Aorta (tissue), 5 donors: ENCODE measurements at regions not wholly inside any gene's neighbourhood (a gene's known extent, or its start where the extent isn't known, plus 50 kb on each side); places are given as distances from the start of the nearest gene placed in this dataset.

Source experiments
- ATAC-seq: fragments of 200-7000 bp; cut with Tn5 transposase; one replicate; pipeline ENCODE4 v1.9.1; 2022; ENCODE audit warnings: moderate library complexity; ENCODE audit not compliant: low FRiP score
- DNase-seq, 2 donors: peaks; one replicate each; pipeline ENCODE4 v3.0.0-alpha.2; 2020
- H3K27ac ChIP-seq, 2 donors: one replicate each; pipeline ENCODE4 v1.5.1; 2013; ENCODE audit warnings: low read length in 2 of 2, mild to moderate bottlenecking in 2 of 2, moderate library complexity in 2 of 2, control low read depth in 1 of 2, inconsistent platforms in 1 of 2, low read depth in 1 of 2
- H3K27me3 ChIP-seq, 2 donors: one replicate each; pipeline ENCODE4 v1.6.1; 2013; ENCODE audit warnings: control low read depth in 1 of 2, low read length in 1 of 2, mild to moderate bottlenecking in 1 of 2, moderate library complexity in 1 of 2; ENCODE audit not compliant: insufficient read depth in 2 of 2, control insufficient read depth in 1 of 2
- H3K36me3 ChIP-seq, 2 donors: one replicate each; pipeline ENCODE4 v1.6.1; 2013; ENCODE audit warnings: control low read depth in 1 of 2, low read length in 1 of 2, mild to moderate bottlenecking in 1 of 2; ENCODE audit not compliant: insufficient read depth in 2 of 2, control insufficient read depth in 1 of 2
- H3K4me1 ChIP-seq, 2 donors: one replicate each; pipeline ENCODE4 v1.6.1; 2013; ENCODE audit warnings: low read length in 2 of 2, control low read depth in 1 of 2, mild to moderate bottlenecking in 1 of 2, moderate library complexity in 1 of 2; ENCODE audit not compliant: insufficient read depth in 2 of 2, control insufficient read depth in 1 of 2
- H3K4me3 ChIP-seq, 2 donors: one replicate each; pipeline ENCODE4 v1.5.1; 2013; ENCODE audit warnings: low read length in 2 of 2, control low read depth in 1 of 2, mild to moderate bottlenecking in 1 of 2
- H3K9me3 ChIP-seq: one replicate; pipeline ENCODE4 v1.6.1; 2013; ENCODE audit warnings: mild to moderate bottlenecking, low read length; ENCODE audit not compliant: control insufficient read depth
- WGBS, 2 donors: extraction: QIAGEN DNeasy Blood & Tissue Kit; methylation state at CpG; one replicate each; pipeline ENCODE4 v1.1.7; 2013; 5-methylcytosine and 5-hydroxymethylcytosine counted together
- intact Hi-C, 2 donors: fragments of 100-400 bp; cut with DNase I; formaldehyde crosslinking; loops; one replicate each; pipeline versions ENCODE4 v1.14.2 to v1.15.0; 2022
- donor health status: healthy with polysubstance abuse.
- donor health status: Bipolar disorder and iron deficiency.
- donor health status: DM: no; HTN: no; CAD: no.
- donor health status: DM: no; HTN: no; CAD: no.
- donor health status: DM: yes; HTN: yes; CAD: no.

- intact Hi-C loops = no loop called here
- Histone ChIP-seq H3K4me3 (no peak overlapping the region), H3K27ac (no peak overlapping the region), H3K36me3 (no peaks in the 10 kb centered on the region), H3K27me3 (no peaks in the 10 kb centered on the region), H3K9me3 (no peaks in the 10 kb centered on the region), H3K4me1 (no peaks in the 10 kb centered on the region)
- ATAC-seq (no peak), DNase-seq (no peak)
- WGBS, 2 donors = 48 to 61% methylated on average over 11 of the region's 11 CpGs
Measured at GRCh38 chr16:56075732-56076388, 115.4 kb upstream of the GNAO1 start.

DNA sequence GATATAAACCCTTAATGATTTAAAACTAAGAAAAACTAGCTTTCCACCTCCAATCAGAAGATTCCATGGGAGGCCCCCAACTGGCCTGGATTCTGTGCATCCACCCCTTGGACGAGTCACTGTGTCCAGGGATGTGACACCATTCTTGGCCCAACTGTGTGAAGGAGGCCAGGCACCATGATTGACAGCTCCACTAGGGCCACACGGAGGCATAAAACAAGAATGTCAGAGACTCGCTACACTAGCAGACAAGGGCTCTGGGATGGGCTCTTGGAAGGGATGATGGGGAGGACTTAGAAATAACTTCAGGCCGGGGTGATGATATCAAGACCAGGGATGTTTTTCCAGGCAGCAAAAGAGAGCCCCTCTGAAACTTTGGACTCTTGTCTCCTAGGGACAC is 117.8 kb upstream of the GNAO1 start:
- Histone ChIP-seq H3K9me3 (no peaks in the 10 kb centered on the region), H3K4me3 (no peak overlapping the region), H3K27me3 (no peaks in the 10 kb centered on the region), H3K36me3 (no peaks in the 10 kb centered on the region), H3K27ac (no peak overlapping the region), H3K4me1 (no peaks in the 10 kb centered on the region)
- intact Hi-C loops = no loop called here
- WGBS, 2 donors = 46 to 48% methylated on average over 4 of the region's 4 CpGs
- ATAC-seq (no peak), DNase-seq (no peak)

DNA sequence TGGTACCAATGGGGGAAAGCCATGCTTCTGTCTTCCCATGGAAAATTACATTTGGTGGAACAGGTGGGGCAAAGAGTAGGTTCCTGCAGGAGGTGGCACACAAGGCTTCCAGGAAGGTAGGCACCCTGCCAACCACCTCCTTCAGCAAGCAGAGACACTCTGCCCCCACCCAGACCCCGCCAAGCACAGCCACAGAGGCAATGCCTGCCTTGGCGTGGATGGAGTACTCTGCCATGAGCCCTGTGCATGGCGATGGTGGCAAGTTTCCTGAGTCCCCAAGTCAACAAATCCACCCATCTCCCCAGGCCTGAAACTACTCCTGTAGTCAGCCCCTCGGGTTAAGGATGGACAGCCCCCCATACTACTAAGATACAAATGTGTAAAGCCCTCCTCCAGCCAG is 119.2 kb upstream of the GNAO1 start:
- ATAC-seq = no peak
- 72 to 85% methylated on average over 4 of the region's 4 CpGs for WGBS, 2 donors

DNA sequence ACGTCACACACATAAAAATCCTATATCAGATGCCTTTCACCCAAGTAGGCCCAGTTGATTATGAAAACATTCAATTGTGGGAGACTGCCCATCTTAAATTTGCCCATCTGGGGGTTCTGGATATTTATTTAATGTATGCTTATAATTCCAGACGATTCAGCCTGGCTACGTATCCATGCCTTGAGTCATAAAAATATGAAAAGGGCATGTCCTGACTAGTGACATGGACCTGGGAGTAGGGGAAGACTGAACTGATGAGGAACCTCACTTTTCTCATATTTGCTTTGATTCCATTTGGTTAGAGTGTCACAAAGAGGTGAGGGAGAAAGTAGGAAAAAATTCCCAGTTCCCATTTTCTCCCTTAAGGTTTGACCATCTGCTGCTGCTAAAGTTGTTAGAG is 122.5 kb upstream of the GNAO1 start:
- intact Hi-C loops = no loop called here
- DNase-seq (no peak), ATAC-seq (no peak)
- H3K4me1 ChIP-seq = no peaks in the 10 kb centered on the region
- H3K27me3 ChIP-seq = no peaks in the 10 kb centered on the region
- H3K4me3 ChIP-seq = no peak overlapping the region
- H3K9me3 ChIP-seq = no peaks in the 10 kb centered on the region
- 61 to 69% methylated on average over 3 of the region's 3 CpGs for WGBS, 2 donors
- no peaks in the 10 kb centered on the region for H3K36me3 ChIP-seq
- H3K27ac ChIP-seq = no peak overlapping the region

More for the DNA sequence above, 119.2 kb upstream of the GNAO1 start:
- Histone ChIP-seq H3K9me3 (no peaks in the 10 kb centered on the region), H3K4me3 (no peak overlapping the region), H3K27ac (no peak overlapping the region), H3K36me3 (no peaks in the 10 kb centered on the region), H3K4me1 (no peaks in the 10 kb centered on the region), H3K27me3 (no peaks in the 10 kb centered on the region)
- DNase-seq = no peak
- intact Hi-C loops = no loop called here

- no peaks in the 10 kb centered on the region for H3K4me1 ChIP-seq
- DNase-seq (no peak), ATAC-seq (no peak)
- intact Hi-C loops = no loop called here
- WGBS, 2 donors = 66 to 70% methylated on average over 2 of the region's 2 CpGs
- H3K4me3 ChIP-seq = no peak overlapping the region
- H3K36me3 ChIP-seq = no peaks in the 10 kb centered on the region
- no peak overlapping the region for H3K27ac ChIP-seq
- no peaks in the 10 kb centered on the region for H3K27me3 ChIP-seq
- no peaks in the 10 kb centered on the region for H3K9me3 ChIP-seq
Measured at GRCh38 chr16:56068314-56068713, 123.0 kb upstream of the GNAO1 start.

- Histone ChIP-seq H3K27me3 (no peaks in the 10 kb centered on the region), H3K9me3 (no peaks in the 10 kb centered on the region), H3K4me1 (no peaks in the 10 kb centered on the region), H3K4me3 (no peak overlapping the region), H3K36me3 (no peaks in the 10 kb centered on the region), H3K27ac (no peak overlapping the region)
- no peak for ATAC-seq
- intact Hi-C loops = no loop called here
- DNase-seq = no peak
Measured at GRCh38 chr16:56067406-56067805, 123.9 kb upstream of the GNAO1 start.

GRCh38 chr16:56066617-56067016 is 124.7 kb upstream of the GNAO1 start:
- Histone ChIP-seq H3K9me3 (no peaks in the 10 kb centered on the region), H3K4me3 (no peak overlapping the region), H3K36me3 (no peaks in the 10 kb centered on the region), H3K27ac (no peak overlapping the region), H3K4me1 (no peaks in the 10 kb centered on the region), H3K27me3 (no peaks in the 10 kb centered on the region)
- no peak for DNase-seq
- intact Hi-C loops = no loop called here
- no peak for ATAC-seq

GRCh38 chr16:56063111-56063510 is 128.2 kb upstream of the GNAO1 start:
- no peak overlapping the region for H3K4me3 ChIP-seq
- no peak for DNase-seq
- no peaks in the 10 kb centered on the region for H3K4me1 ChIP-seq
- intact Hi-C loops = no loop called here
- no peaks in the 10 kb centered on the region for H3K9me3 ChIP-seq
- no peak for ATAC-seq
- no peaks in the 10 kb centered on the region for H3K36me3 ChIP-seq
- no peaks in the 10 kb centered on the region for H3K27me3 ChIP-seq
- no peak overlapping the region for H3K27ac ChIP-seq

- Histone ChIP-seq H3K4me1 (no peaks in the 10 kb centered on the region), H3K27me3 (no peaks in the 10 kb centered on the region), H3K27ac (no peak overlapping the region), H3K9me3 (no peaks in the 10 kb centered on the region), H3K4me3 (no peak overlapping the region), H3K36me3 (no peaks in the 10 kb centered on the region)
- intact Hi-C loops = no loop called here
- DNase-seq (no peak), ATAC-seq (no peak)
- 89 to 94% methylated on average over 1 of the region's 1 CpG for WGBS, 2 donors
Measured at GRCh38 chr16:56057151-56057550, 134.1 kb upstream of the GNAO1 start.
